Activated T-helper 17 cell treated with anti-CD3 and anti-CD28 coated beads, Interleukin-2, amount 50 U/mL, for 72 hours (primary cell): ENCODE measurements at regions not wholly inside any gene's neighbourhood (a gene's known extent, or its start where the extent isn't known, plus 50 kb on each side); places are given as distances from the start of the nearest gene placed in this dataset.

Source experiments
- ATAC-seq: fragments of 150-1000 bp; cut with Tn5 transposase; replicated peaks from 2 replicates; pipeline ENCODE4 v1.10.0; 2021; ENCODE audit warnings: mild to moderate bottlenecking, moderate library complexity
- H3K27ac Mint-ChIP-seq: one replicate; pipeline ENCODE4 v1.8.0; 2022; ENCODE audit warnings: mixed read lengths
- H3K27me3 Mint-ChIP-seq: one replicate; pipeline ENCODE4 v1.8.0; 2022; ENCODE audit warnings: mixed read lengths
- H3K36me3 Mint-ChIP-seq: one replicate; pipeline ENCODE4 v1.8.0; 2022; ENCODE audit warnings: low read depth, mild to moderate bottlenecking, mixed read lengths
- H3K4me1 Mint-ChIP-seq: one replicate; pipeline ENCODE4 v1.8.0; 2022; ENCODE audit warnings: mixed read lengths
- H3K4me3 Mint-ChIP-seq: one replicate; pipeline ENCODE4 v1.8.0; 2022; ENCODE audit warnings: mild to moderate bottlenecking, mixed read lengths
- H3K9me3 Mint-ChIP-seq: one replicate; pipeline ENCODE4 v1.8.0; 2022; ENCODE audit warnings: mixed read lengths

DNA sequence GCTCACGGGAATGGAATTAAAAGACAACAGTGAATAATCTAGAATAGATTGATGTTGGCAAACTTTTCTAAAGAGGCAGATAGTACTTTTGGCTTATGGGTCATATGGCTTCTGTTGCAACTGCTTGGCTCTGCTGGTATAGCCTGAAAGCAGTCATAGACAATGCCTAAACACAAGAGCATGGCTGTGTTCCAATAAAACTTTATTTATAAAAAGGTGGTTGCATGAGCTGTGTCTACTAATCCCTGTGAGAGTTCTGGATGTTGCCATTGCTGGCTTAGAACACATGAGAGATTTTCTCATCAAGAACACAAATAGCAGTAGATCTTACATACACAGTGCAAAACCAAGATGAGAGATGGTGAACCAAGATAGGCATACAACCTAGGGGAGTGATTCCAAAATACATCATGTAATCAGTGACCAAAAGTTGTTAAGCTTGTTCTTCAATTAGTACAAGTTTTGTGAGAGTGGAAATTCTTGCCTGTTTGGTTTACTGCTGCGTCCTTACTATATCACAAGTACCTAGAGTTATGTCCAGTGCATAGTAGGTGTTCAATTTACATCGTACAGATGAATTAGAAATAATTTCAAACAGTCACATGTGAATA is 380.0 kb downstream of the METTL4 start:
- Mint-ChIP-seq H3K27ac (no peak overlapping the region), H3K9me3 (peaks cover 5% of the 10 kb centered on the region), H3K27me3 (peaks cover 4% of the 10 kb centered on the region), H3K36me3 (no peaks in the 10 kb centered on the region), H3K4me3 (no peak overlapping the region), H3K4me1 (no peaks in the 10 kb centered on the region)
- no peak for ATAC-seq

DNA sequence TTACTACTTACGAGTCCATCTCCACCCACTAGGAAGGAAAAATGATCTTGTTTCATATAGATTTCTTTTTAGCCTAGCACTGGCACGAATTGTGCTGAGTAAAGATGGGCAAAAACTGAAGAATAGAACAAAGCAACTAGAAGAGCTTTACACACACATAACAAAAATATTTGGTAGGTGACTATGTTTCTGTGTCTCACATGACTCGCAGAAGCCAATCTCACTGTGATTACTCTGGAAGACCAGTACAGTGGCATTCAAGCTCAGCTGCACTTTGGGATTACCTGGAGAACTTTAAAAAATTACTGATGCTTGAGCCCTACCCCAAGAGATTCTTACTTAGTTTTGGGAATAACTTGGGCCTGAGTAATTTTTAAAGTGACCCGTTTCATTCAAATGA is 378.7 kb downstream of the METTL4 start:
- Mint-ChIP-seq H3K4me1 (no peaks in the 10 kb centered on the region), H3K9me3 (peaks cover 5% of the 10 kb centered on the region), H3K27ac (no peak overlapping the region), H3K36me3 (no peaks in the 10 kb centered on the region), H3K27me3 (peaks cover 6% of the 10 kb centered on the region), H3K4me3 (no peak overlapping the region)
- no peak for ATAC-seq

DNA sequence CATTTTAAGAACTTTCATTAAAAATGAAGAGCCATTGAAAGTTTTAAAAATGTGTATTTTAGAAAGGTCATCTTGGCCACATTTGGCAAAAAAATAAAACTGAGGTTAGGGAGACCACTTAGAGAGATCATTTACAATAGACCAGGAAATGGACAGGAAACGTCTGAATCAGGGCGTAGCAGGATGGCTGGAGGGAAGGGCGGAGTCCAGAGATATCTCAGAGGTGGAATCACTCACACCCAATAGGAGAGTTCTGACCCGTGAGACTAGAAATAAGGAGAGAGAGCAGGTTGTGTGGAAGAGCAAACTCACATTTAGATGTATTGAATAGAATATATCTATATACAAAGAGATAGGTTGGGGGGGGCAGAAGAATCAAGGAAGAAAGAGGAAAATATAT is 373.4 kb downstream of the METTL4 start:
- peaks cover 13% of the 10 kb centered on the region for H3K27me3 Mint-ChIP-seq

GRCh38 chr18:2199060-2199459 is 372.2 kb downstream of the METTL4 start:
- no peak overlapping the region for H3K27ac Mint-ChIP-seq
- no peak overlapping the region for H3K4me3 Mint-ChIP-seq
- ATAC-seq = no peak
- H3K36me3 Mint-ChIP-seq = no peaks in the 10 kb centered on the region
- no peaks in the 10 kb centered on the region for H3K9me3 Mint-ChIP-seq
- no peaks in the 10 kb centered on the region for H3K4me1 Mint-ChIP-seq
- H3K27me3 Mint-ChIP-seq = peaks cover 13% of the 10 kb centered on the region

More for the DNA sequence above, 373.4 kb downstream of the METTL4 start:
- Mint-ChIP-seq H3K27ac (no peak overlapping the region), H3K4me3 (no peak overlapping the region), H3K4me1 (no peaks in the 10 kb centered on the region), H3K9me3 (peaks cover 5% of the 10 kb centered on the region), H3K36me3 (no peaks in the 10 kb centered on the region)
- no peak for ATAC-seq

- no peaks in the 10 kb centered on the region for H3K9me3 Mint-ChIP-seq
These were observed 370.2 kb downstream of the METTL4 start for GRCh38 chr18:2201036-2201600.

DNA sequence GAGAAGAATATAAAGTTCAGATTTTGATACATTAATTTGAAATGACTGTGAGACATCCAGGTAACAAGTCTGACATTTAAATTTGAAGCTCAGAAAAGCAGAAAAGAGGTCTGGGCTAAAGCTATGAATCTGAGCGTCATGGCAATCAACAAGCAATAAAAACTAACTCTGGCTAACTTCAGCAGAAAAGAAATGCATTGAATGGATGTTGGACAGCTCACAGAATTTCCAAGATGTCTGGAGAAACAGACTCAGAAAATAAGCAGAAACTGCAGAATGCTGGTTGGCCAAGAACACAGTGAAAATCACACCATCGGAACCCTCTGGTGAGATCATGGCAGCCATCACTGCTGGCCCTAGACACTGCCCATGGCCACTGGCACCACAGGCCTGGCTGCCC is 366.6 kb downstream of the METTL4 start:
- H3K27ac Mint-ChIP-seq = no peak overlapping the region
- H3K27me3 Mint-ChIP-seq = peaks cover 5% of the 10 kb centered on the region
- H3K4me1 Mint-ChIP-seq = no peaks in the 10 kb centered on the region
- H3K9me3 Mint-ChIP-seq = no peaks in the 10 kb centered on the region
- H3K36me3 Mint-ChIP-seq = no peaks in the 10 kb centered on the region
- no peak overlapping the region for H3K4me3 Mint-ChIP-seq
- no peak for ATAC-seq

More at GRCh38 chr18:2201036-2201600, 370.2 kb downstream of the METTL4 start:
- peaks cover 13% of the 10 kb centered on the region for H3K27me3 Mint-ChIP-seq
- no peak overlapping the region for H3K4me3 Mint-ChIP-seq
- ATAC-seq = no peak
- no peaks in the 10 kb centered on the region for H3K4me1 Mint-ChIP-seq
- H3K36me3 Mint-ChIP-seq = no peaks in the 10 kb centered on the region
- H3K27ac Mint-ChIP-seq = no peak overlapping the region

GRCh38 chr18:2207294-2207693 is 364.0 kb downstream of the METTL4 start:
- H3K27ac Mint-ChIP-seq = no peak overlapping the region
- no peaks in the 10 kb centered on the region for H3K4me1 Mint-ChIP-seq
- no peak overlapping the region for H3K4me3 Mint-ChIP-seq
- H3K36me3 Mint-ChIP-seq = no peaks in the 10 kb centered on the region
- no peak for ATAC-seq
- no peaks in the 10 kb centered on the region for H3K9me3 Mint-ChIP-seq
- peaks cover under 1% of the 10 kb centered on the region for H3K27me3 Mint-ChIP-seq

DNA sequence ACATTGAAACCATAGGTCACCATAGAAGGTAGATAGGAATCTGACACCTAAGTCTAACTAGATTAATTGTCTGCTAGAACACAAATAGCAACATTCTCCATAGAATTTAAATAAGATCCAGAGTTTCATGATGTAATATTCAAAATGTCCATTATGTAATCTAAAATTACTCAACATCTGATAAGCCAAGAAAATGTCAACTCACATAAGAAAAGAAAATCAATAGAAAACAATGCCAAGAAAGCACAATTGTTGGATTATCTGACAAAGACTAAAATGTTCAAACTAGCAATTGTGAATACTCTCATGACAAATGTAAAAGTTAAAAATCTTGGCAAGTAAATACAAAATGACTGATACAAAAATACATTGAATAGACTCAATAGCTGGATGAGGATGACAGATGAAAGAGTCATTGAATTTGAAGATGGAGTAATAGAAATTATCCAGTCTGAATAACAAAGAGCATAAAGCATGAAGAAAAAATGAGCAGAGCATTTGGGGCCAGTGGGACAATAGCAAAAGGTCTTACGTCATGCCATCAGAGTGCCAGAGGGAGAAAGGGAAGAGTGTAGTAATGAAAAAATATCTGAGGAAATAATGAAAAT is 358.6 kb downstream of the METTL4 start:
- ATAC-seq = no peak
- Mint-ChIP-seq H3K27ac (no peak overlapping the region), H3K4me1 (no peaks in the 10 kb centered on the region), H3K4me3 (no peak overlapping the region), H3K27me3 (peaks cover 21% of the 10 kb centered on the region), H3K36me3 (no peaks in the 10 kb centered on the region), H3K9me3 (peaks cover 5% of the 10 kb centered on the region)

GRCh38 chr18:2213905-2214304 is 357.4 kb downstream of the METTL4 start:
- no peak overlapping the region for H3K4me3 Mint-ChIP-seq
- H3K27ac Mint-ChIP-seq = no peak overlapping the region
- peaks cover 5% of the 10 kb centered on the region for H3K9me3 Mint-ChIP-seq
- H3K36me3 Mint-ChIP-seq = no peaks in the 10 kb centered on the region
- no peaks in the 10 kb centered on the region for H3K4me1 Mint-ChIP-seq
- peaks cover 25% of the 10 kb centered on the region for H3K27me3 Mint-ChIP-seq
- no peak for ATAC-seq

DNA sequence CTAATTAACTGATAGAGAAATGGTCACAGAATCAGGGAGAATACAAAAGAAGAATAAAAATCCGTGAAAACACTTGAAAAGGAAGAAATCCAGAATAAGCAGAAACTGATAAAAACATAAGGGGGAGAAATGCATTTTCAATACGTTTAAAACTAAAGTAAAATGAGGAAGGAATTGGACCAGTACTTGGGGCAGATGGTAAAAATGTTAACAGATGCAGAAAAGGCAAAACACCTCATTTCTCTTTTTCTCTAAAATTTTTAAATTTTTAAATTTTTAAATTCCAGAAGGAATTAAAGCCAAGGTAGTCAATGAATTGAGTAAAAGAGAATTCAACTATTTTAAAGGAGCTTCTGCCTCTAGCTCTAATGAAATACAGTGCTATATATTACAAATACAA is 353.9 kb downstream of the METTL4 start:
- Mint-ChIP-seq H3K4me1 (no peaks in the 10 kb centered on the region), H3K27me3 (peaks cover 39% of the 10 kb centered on the region), H3K27ac (no peak overlapping the region), H3K36me3 (no peaks in the 10 kb centered on the region), H3K4me3 (no peak overlapping the region), H3K9me3 (peaks cover 5% of the 10 kb centered on the region)
- ATAC-seq = no peak

DNA sequence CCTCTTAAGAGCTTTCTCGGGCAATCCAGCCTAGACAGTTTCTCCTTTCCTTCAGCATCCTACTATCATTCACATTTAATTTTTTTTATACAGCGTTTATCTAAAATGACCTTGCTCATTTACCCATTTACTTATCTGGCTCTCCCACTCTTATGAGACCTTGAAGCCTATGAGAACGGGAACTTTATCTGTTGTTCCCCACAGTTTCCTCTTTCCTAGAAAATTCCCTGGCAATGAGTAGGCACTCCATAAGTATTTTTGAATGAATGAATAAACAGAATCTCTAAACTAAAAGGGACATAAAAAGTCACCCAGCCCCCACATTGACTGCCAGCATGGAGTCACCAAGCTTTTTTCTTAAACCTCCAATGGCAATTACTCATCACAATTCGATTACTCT is 353.2 kb downstream of the METTL4 start:
- no peak overlapping the region for H3K4me3 Mint-ChIP-seq
- H3K36me3 Mint-ChIP-seq = no peaks in the 10 kb centered on the region
- no peak for ATAC-seq
- no peaks in the 10 kb centered on the region for H3K9me3 Mint-ChIP-seq
- no peak overlapping the region for H3K27ac Mint-ChIP-seq
- H3K4me1 Mint-ChIP-seq = no peaks in the 10 kb centered on the region
- H3K27me3 Mint-ChIP-seq = peaks cover 32% of the 10 kb centered on the region

DNA sequence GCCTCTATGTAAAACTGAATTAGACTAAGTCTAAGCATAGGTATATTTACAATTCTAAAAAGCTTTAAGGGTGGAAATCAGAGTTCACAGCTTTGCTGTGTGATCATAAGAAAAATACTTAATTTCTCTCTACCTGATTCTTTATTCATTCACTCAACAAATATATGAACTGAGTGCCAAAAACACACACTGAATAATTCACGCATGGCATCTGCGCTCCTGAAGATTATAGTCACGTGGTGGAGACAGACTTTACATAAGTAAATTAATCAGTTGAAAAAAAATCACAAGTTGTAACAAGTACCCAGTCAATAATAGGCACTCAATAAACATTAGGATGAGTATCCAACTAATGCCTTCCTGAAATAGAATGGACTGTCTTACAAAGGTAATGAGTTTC is 351.6 kb downstream of the METTL4 start:
- Mint-ChIP-seq H3K27ac (no peak overlapping the region), H3K27me3 (peaks cover 31% of the 10 kb centered on the region), H3K4me1 (no peaks in the 10 kb centered on the region), H3K36me3 (no peaks in the 10 kb centered on the region), H3K4me3 (no peak overlapping the region), H3K9me3 (no peaks in the 10 kb centered on the region)
- ATAC-seq = no peak

DNA sequence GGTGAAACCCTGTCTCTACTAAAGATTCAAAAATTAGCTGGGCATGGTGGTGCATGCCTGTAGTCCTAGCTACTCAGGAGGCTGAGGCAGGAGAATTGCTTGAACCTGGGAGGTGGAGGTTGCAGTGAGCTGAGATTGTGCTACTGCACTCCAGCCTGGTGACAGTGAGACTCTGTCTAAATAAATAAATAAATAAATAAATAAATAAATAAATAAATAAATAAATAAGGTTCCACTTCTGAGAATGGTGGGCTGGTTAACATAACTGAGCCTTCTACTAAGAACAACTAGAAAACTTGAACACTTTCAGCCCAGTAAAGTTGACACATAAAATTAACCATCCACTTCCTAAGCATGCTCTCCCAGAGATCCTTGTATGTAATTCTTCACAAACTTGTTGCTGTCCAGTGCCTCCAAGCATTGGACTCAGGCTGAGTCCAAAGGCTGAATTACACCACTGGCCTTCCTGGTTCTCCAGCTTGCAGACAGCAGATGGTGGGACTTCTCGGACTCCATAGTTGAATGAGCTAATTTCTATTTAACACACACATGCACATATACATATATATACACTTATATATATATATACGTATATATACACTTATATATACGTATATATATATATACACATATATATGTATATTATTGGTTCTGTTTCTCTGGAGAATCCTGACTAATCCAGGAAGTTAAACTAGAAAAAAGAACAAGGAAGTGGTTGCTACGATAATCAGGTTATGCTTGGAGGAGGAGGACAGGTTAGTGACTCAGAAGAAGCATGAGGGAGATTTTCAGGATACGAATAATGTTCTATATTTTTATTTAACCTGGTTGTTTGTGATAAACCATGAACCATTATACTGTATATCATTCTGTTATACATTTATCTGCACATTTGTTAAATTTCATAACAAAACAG is 348.8 kb downstream of the METTL4 start:
- H3K4me3 Mint-ChIP-seq = no peak overlapping the region
- no peaks in the 10 kb centered on the region for H3K36me3 Mint-ChIP-seq
- H3K27ac Mint-ChIP-seq = no peak overlapping the region
- no peak for ATAC-seq
- peaks cover 27% of the 10 kb centered on the region for H3K27me3 Mint-ChIP-seq
- H3K4me1 Mint-ChIP-seq = no peaks in the 10 kb centered on the region
- no peaks in the 10 kb centered on the region for H3K9me3 Mint-ChIP-seq

- Mint-ChIP-seq H3K9me3 (no peaks in the 10 kb centered on the region), H3K27me3 (peaks cover 27% of the 10 kb centered on the region), H3K27ac (no peak overlapping the region), H3K4me1 (no peaks in the 10 kb centered on the region), H3K4me3 (no peak overlapping the region), H3K36me3 (no peaks in the 10 kb centered on the region)
- ATAC-seq = no peak
These were observed 347.9 kb downstream of the METTL4 start for GRCh38 chr18:2223449-2223848.

DNA sequence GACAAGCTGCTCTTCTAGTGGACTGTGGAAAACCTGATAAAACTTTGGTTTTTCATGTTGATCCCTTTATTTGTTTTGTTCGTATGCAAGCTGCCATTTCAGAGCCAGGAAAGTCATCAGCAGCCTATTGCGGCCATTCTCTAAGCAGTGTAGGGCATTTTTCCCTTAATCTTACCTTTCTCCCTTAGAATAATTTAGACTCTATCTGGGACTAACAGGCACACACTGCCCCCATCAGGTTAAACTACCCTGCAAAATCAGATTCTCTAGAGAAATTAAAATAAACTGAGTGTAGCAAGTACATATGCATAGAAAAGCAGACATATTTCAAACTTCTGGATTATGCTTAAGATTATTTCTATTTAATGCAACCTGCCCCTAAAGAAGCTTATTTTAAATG is 347.5 kb downstream of the METTL4 start:
- Mint-ChIP-seq H3K9me3 (no peaks in the 10 kb centered on the region), H3K27ac (no peak overlapping the region), H3K4me1 (no peaks in the 10 kb centered on the region), H3K36me3 (no peaks in the 10 kb centered on the region), H3K27me3 (peaks cover 26% of the 10 kb centered on the region), H3K4me3 (no peak overlapping the region)
- no peak for ATAC-seq
